ENCODE measurements at regions not wholly inside any gene's neighbourhood (a gene's known extent, or its start where the extent isn't known, plus 50 kb on each side); places are given as distances from the start of the nearest gene placed in this dataset.

DNA sequence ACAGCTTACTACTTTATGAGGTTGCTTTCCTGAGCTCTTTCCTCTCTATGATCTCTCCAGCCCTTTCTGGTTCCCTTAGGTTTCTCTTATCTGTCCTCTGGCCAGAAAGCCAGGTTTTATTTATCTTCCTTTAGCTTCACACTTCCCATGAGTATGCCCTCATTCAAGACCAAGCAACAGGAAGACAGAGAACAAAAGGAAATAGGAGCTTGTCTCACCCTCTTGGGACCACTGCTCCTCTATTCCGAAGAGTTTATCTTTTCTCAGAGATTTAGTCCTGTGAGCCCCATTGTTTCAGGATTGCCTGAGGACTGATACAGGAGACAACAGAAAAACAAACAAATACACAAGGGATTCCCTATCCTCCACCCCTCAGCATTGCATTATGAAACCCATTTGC lies 62.4 kb upstream of the CCDC179 start:
- TF ChIP-seq EZH2 (IDR thresholded peaks at IDR 0.05) (no peak), EZH2phosphoT487 (IDR thresholded peaks at IDR 0.05) (no peak)
- TF ChIP-seq, protein P1, sequence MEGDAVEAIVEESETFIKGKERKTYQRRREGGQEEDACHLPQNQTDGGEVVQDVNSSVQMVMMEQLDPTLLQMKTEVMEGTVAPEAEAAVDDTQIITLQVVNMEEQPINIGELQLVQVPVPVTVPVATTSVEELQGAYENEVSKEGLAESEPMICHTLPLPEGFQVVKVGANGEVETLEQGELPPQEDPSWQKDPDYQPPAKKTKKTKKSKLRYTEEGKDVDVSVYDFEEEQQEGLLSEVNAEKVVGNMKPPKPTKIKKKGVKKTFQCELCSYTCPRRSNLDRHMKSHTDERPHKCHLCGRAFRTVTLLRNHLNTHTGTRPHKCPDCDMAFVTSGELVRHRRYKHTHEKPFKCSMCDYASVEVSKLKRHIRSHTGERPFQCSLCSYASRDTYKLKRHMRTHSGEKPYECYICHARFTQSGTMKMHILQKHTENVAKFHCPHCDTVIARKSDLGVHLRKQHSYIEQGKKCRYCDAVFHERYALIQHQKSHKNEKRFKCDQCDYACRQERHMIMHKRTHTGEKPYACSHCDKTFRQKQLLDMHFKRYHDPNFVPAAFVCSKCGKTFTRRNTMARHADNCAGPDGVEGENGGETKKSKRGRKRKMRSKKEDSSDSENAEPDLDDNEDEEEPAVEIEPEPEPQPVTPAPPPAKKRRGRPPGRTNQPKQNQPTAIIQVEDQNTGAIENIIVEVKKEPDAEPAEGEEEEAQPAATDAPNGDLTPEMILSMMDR (IDR thresholded peaks at IDR 0.05): no peak

All from neural progenitor cell (in vitro differentiated cells).